NCI-H524 treated with DMSO at 0.1 percent for 48 hours (cell line): ENCODE measurements at regions not wholly inside any gene's neighbourhood (a gene's known extent, or its start where the extent isn't known, plus 50 kb on each side); places are given as distances from the start of the nearest gene placed in this dataset.
"Not testable (repeated sequence)": the region's sequence is repeated elsewhere in the genome, so short reads cannot be mapped to it uniquely, and the experiment has no call there.

ENCODE experiments used
- DNase-seq: peaks from one replicate; lab custom pipeline; 2025; lab: John Stamatoyannopoulos, UW

GRCh38 chr6:168939041-168939440 lies 314.6 kb downstream of the THBS2 start:
- DNase-seq, result no peak

GRCh38 chr6:168938546-168938945 lies 315.1 kb downstream of the THBS2 start:
- no peak for DNase-seq

- no peak for DNase-seq
These were observed 316.6 kb downstream of the THBS2 start for GRCh38 chr6:168937054-168937453.

GRCh38 chr6:168935628-168936010 lies 318.0 kb downstream of the THBS2 start:
- DNase-seq, result no peak

GRCh38 chr6:168934660-168935627 lies 318.7 kb downstream of the THBS2 start:
- no peak for DNase-seq

- not testable (repeated sequence) for DNase-seq
These were observed 321.5 kb downstream of the THBS2 start for GRCh38 chr6:168932171-168932570.

GRCh38 chr6:168931072-168931471 lies 322.6 kb downstream of the THBS2 start:
- DNase-seq, result not testable (repeated sequence)

GRCh38 chr6:168929871-168930450 lies 323.7 kb downstream of the THBS2 start:
- DNase-seq, result no peak

GRCh38 chr6:168928012-168928411 lies 325.6 kb downstream of the THBS2 start:
- no peak for DNase-seq

- no peak for DNase-seq
These were observed 326.6 kb downstream of the THBS2 start for GRCh38 chr6:168927026-168927425.

- DNase-seq, result no peak
These were observed 327.3 kb downstream of the THBS2 start for GRCh38 chr6:168926306-168926705.

- DNase-seq, result no peak
These were observed 328.0 kb downstream of the THBS2 start for GRCh38 chr6:168925671-168926070.

- no peak for DNase-seq
These were observed 330.5 kb downstream of the THBS2 start for GRCh38 chr6:168923171-168923570.

- no peak for DNase-seq
These were observed 331.2 kb downstream of the THBS2 start for GRCh38 chr6:168922436-168922835.

- DNase-seq, result no peak
These were observed 333.4 kb downstream of the THBS2 start for GRCh38 chr6:168920289-168920688.

GRCh38 chr6:168919470-168920179 lies 334.0 kb downstream of the THBS2 start:
- DNase-seq, result no peak

- DNase-seq, result no peak
These were observed 337.0 kb downstream of the THBS2 start for GRCh38 chr6:168916576-168917211.

GRCh38 chr6:168915855-168916254 lies 337.8 kb downstream of the THBS2 start:
- DNase-seq, result no peak

GRCh38 chr6:168915242-168915641 lies 338.4 kb downstream of the THBS2 start:
- DNase-seq, result no peak

- DNase-seq, result no peak
These were observed 339.7 kb downstream of the THBS2 start for GRCh38 chr6:168913866-168914469.

- DNase-seq, result not testable (repeated sequence)
These were observed 340.3 kb downstream of the THBS2 start for GRCh38 chr6:168913231-168913865.
